Epithelial cell of esophagus (primary cell): ENCODE measurements at regions not wholly inside any gene's neighbourhood (a gene's known extent, or its start where the extent isn't known, plus 50 kb on each side); places are given as distances from the start of the nearest gene placed in this dataset.
"Not testable (repeated sequence)": the region's sequence is repeated elsewhere in the genome, so short reads cannot be mapped to it uniquely, and the experiment has no call there.

Experiments used
- DNase-seq: peaks from one replicate; pipeline ENCODE4 v3.0.0; 2010; ENCODE audit warnings: low read depth
- H3K4me3 ChIP-seq: 2 replicates; pipeline ENCODE4 v1.5.1; 2011; ENCODE audit warnings: mild to moderate bottlenecking, low read length, control low read depth
- CTCF ChIP-seq: IDR thresholded peaks from 2 replicates; pipeline ENCODE4 v1.5.1; 2011; ENCODE audit warnings: low read depth, mild to moderate bottlenecking, low read length, control low read depth, inconsistent platforms; ENCODE audit not compliant: insufficient read depth; ENCODE audit errors: missing control alignments

- no peak for TF ChIP-seq CTCF
Measured at GRCh38 chr11:98365941-98366340, 654.8 kb upstream of the CNTN5 start.

GRCh38 chr11:98390391-98390790 is 630.4 kb upstream of the CNTN5 start:
- TF ChIP-seq CTCF: no peak
- no peak for DNase-seq

More at GRCh38 chr11:98365941-98366340, 654.8 kb upstream of the CNTN5 start:
- H3K4me3 ChIP-seq: no peak overlapping the region
- no peak for DNase-seq

GRCh38 chr11:98394500-98394899 is 626.2 kb upstream of the CNTN5 start:
- peak; percentile 29 for DNase-seq
- not testable (repeated sequence) for H3K4me3 ChIP-seq

More at GRCh38 chr11:98390391-98390790, 630.4 kb upstream of the CNTN5 start:
- H3K4me3 ChIP-seq: no peak overlapping the region

- H3K4me3 ChIP-seq: no peak overlapping the region
- no peak for DNase-seq
- TF ChIP-seq CTCF: no peak
Measured at GRCh38 chr11:98398508-98398907, 622.2 kb upstream of the CNTN5 start.

- no peak for DNase-seq
- no peak for TF ChIP-seq CTCF
- H3K4me3 ChIP-seq: no peak overlapping the region
Measured at GRCh38 chr11:98409069-98409468, 611.7 kb upstream of the CNTN5 start.

GRCh38 chr11:98411777-98412176 is 609.0 kb upstream of the CNTN5 start:
- no peak for DNase-seq
- no peak overlapping the region for H3K4me3 ChIP-seq
- TF ChIP-seq CTCF: no peak

- DNase-seq: no peak
- H3K4me3 ChIP-seq: no peak overlapping the region
- TF ChIP-seq CTCF: no peak
Measured at GRCh38 chr11:98417256-98417755, 603.4 kb upstream of the CNTN5 start.

GRCh38 chr11:98423933-98424332 is 596.8 kb upstream of the CNTN5 start:
- no peak for TF ChIP-seq CTCF
- no peak overlapping the region for H3K4me3 ChIP-seq
- no peak for DNase-seq

- not testable (repeated sequence) for H3K4me3 ChIP-seq, DNase-seq
Measured at GRCh38 chr11:98424773-98425172, 596.0 kb upstream of the CNTN5 start.
